KMS-11 (cell line): ENCODE measurements at regions not wholly inside any gene's neighbourhood (a gene's known extent, or its start where the extent isn't known, plus 50 kb on each side); places are given as distances from the start of the nearest gene placed in this dataset.

Experiments used
- H2AFZ ChIP-seq: fragments of 200-600 bp; sonication (generic); 2 replicates; pipeline ENCODE4 v1.6.1; 2016; ENCODE audit warnings: antibody characterized with exemption, mixed run types, low read depth
- H3K27ac ChIP-seq: fragments of 200-600 bp; sonication (generic); 2 replicates; pipeline ENCODE4 v1.6.1; 2016; ENCODE audit warnings: mild to moderate bottlenecking, mixed run types
- H3K27me3 ChIP-seq: fragments of 200-600 bp; sonication (generic); 2 replicates; pipeline ENCODE4 v1.6.1; 2017; ENCODE audit warnings: mild to moderate bottlenecking, low read depth, mixed run types, moderate library complexity; ENCODE audit not compliant: insufficient read depth
- H3K36me3 ChIP-seq: fragments of 200-600 bp; sonication (generic); 2 replicates; pipeline ENCODE4 v1.6.1; 2017; ENCODE audit warnings: mild to moderate bottlenecking, mixed run types; ENCODE audit not compliant: insufficient read depth
- H3K4me1 ChIP-seq: fragments of 200-600 bp; sonication (generic); 2 replicates; pipeline ENCODE4 v1.6.1; 2016; ENCODE audit warnings: mild to moderate bottlenecking, low read depth, mixed run types; ENCODE audit not compliant: poor library complexity, severe bottlenecking
- H3K4me2 ChIP-seq: fragments of 200-600 bp; sonication (generic); 2 replicates; pipeline ENCODE4 v1.7.0; 2016; ENCODE audit warnings: mild to moderate bottlenecking, mixed run types
- H3K4me3 ChIP-seq: fragments of 200-600 bp; sonication (generic); IDR thresholded peaks from 2 replicates; pipeline ENCODE4 v1.6.1; 2017; ENCODE audit warnings: low read depth, low read length, mixed read lengths; ENCODE audit not compliant: insufficient read depth
- H3K79me2 ChIP-seq: fragments of 200-600 bp; sonication (generic); 2 replicates; pipeline ENCODE4 v1.6.1; 2016; ENCODE audit warnings: low read depth, mixed run types; ENCODE audit not compliant: insufficient read depth
- H3K9ac ChIP-seq: fragments of 200-600 bp; sonication (generic); 2 replicates; pipeline ENCODE4 v1.6.1; 2016; ENCODE audit warnings: mild to moderate bottlenecking, mixed run types
- H4K20me1 ChIP-seq: fragments of 200-600 bp; sonication (generic); 2 replicates; pipeline ENCODE4 v1.6.1; 2016; ENCODE audit warnings: mild to moderate bottlenecking, mixed run types; ENCODE audit not compliant: insufficient read depth
- CTCF ChIP-seq: fragments of 200-600 bp; sonication (generic); conservative IDR thresholded peaks from 2 replicates; pipeline ENCODE4 v1.6.1; 2017; ENCODE audit warnings: low read depth, mild to moderate bottlenecking, antibody characterized with exemption, low read length, moderate library complexity, mixed read lengths

- H3K4me2 ChIP-seq, result no peak overlapping the region
- no peak for TF ChIP-seq CTCF
These were observed 62.8 kb upstream of the KCNQ5 start for GRCh38 chr6:72559067-72559466.

GRCh38 chr6:72559555-72559954 is 62.3 kb upstream of the KCNQ5 start:
- Histone ChIP-seq H3K79me2 (no peaks in the 10 kb centered on the region), H3K4me2 (no peak overlapping the region), H3K4me1 (no peaks in the 10 kb centered on the region), H4K20me1 (no peaks in the 10 kb centered on the region), H3K9ac (no peak overlapping the region), H3K27ac (no peak overlapping the region), H3K36me3 (no peaks in the 10 kb centered on the region), H2AFZ (no peak overlapping the region), H3K4me3 (no peak overlapping the region), H3K27me3 (no peaks in the 10 kb centered on the region)
- TF ChIP-seq CTCF, result no peak

More at GRCh38 chr6:72559067-72559466, 62.8 kb upstream of the KCNQ5 start:
- Histone ChIP-seq H3K4me3 (no peak overlapping the region), H3K36me3 (no peaks in the 10 kb centered on the region), H4K20me1 (no peaks in the 10 kb centered on the region), H3K27me3 (no peaks in the 10 kb centered on the region), H3K79me2 (no peaks in the 10 kb centered on the region), H3K9ac (no peak overlapping the region), H3K27ac (no peak overlapping the region), H2AFZ (no peak overlapping the region), H3K4me1 (no peaks in the 10 kb centered on the region)

GRCh38 chr6:72560721-72561593 is 60.9 kb upstream of the KCNQ5 start:
- TF ChIP-seq CTCF, result no peak
- Histone ChIP-seq H3K4me3 (no peak overlapping the region), H3K27ac (no peak overlapping the region), H3K36me3 (no peaks in the 10 kb centered on the region), H4K20me1 (no peaks in the 10 kb centered on the region), H3K27me3 (no peaks in the 10 kb centered on the region), H2AFZ (no peak overlapping the region), H3K79me2 (no peaks in the 10 kb centered on the region), H3K9ac (no peak overlapping the region), H3K4me1 (no peaks in the 10 kb centered on the region), H3K4me2 (no peak overlapping the region)

- no peak overlapping the region for H3K27ac ChIP-seq
- no peak overlapping the region for H2AFZ ChIP-seq
- TF ChIP-seq CTCF, result no peak
These were observed 60.2 kb upstream of the KCNQ5 start for GRCh38 chr6:72561629-72562028.

More at GRCh38 chr6:72561629-72562028, 60.2 kb upstream of the KCNQ5 start:
- Histone ChIP-seq H3K4me1 (no peaks in the 10 kb centered on the region), H3K36me3 (no peaks in the 10 kb centered on the region), H3K4me2 (no peak overlapping the region), H3K9ac (no peak overlapping the region), H3K79me2 (no peaks in the 10 kb centered on the region), H3K4me3 (no peak overlapping the region), H3K27me3 (no peaks in the 10 kb centered on the region), H4K20me1 (no peaks in the 10 kb centered on the region)
